ENCODE measurements at regions not wholly inside any gene's neighbourhood (a gene's known extent, or its start where the extent isn't known, plus 50 kb on each side); places are given as distances from the start of the nearest gene placed in this dataset.

DNA sequence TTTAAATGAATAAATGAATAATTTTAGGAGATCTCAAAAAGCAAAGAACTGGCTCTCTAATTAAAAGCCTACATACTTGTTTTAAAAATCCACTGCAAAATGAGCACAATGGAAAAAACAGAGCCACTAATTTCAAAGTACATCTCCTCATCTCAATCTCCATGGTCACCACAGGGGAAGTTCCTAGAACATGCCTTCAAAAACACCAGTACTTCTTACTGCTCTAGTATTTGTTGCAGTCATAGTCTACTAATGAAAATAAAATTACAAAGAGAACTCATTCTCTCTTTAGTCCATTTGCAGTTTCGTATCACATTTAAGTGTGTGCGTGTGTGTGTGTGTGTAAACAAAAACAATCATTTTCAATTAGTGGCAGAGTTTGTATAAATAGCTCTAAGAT lies 54.0 kb downstream of the PIK3C2A start:
- Histone ChIP-seq H3K27ac (ENCODE audit: low read depth, low read length) (no peak overlapping the region), H3K9ac (ENCODE audit: low read length) (no peak overlapping the region), H3K4me1 (ENCODE audit: insufficient read depth, low read length) (no peaks in the 10 kb centered on the region), H3K4me3 (ENCODE audit: insufficient read depth, low read depth, low read length) (no peak overlapping the region), H3K36me3 (ENCODE audit: insufficient read depth, low read length) (no peaks in the 10 kb centered on the region), H3K79me2 (ENCODE audit: insufficient read depth, low read length) (peaks cover 17% of the 10 kb centered on the region), H2AFZ (ENCODE audit: low read depth, low read length) (no peak overlapping the region), H3K9me3 (ENCODE audit: insufficient read depth, low read depth, low read length) (no peaks in the 10 kb centered on the region), H3K4me2 (ENCODE audit: low read length) (no peak overlapping the region), H4K20me1 (ENCODE audit: insufficient read depth, low read length) (peaks cover 15% of the 10 kb centered on the region), H3K27me3 (ENCODE audit: insufficient read depth, low read length) (no peaks in the 10 kb centered on the region)
- H3K27me3 Mint-ChIP-seq (ENCODE audit: low read depth, unreplicated experiment) = no peaks in the 10 kb centered on the region
- H3K36me3 Mint-ChIP-seq (ENCODE audit: low read depth, unreplicated experiment) = peaks cover 2% of the 10 kb centered on the region
- H3K4me1 Mint-ChIP-seq (ENCODE audit: low read depth, unreplicated experiment) = peaks cover 10% of the 10 kb centered on the region
- H3K9me3 Mint-ChIP-seq (ENCODE audit: unreplicated experiment) = no peaks in the 10 kb centered on the region
- H3K27ac Mint-ChIP-seq (ENCODE audit: unreplicated experiment) = no peak overlapping the region
- FAIRE-seq (no peak), DNase-seq (ENCODE audit: low read depth) (no peak)
- TF ChIP-seq CTCF (IDR thresholded peaks at IDR 0.05; ENCODE audit: insufficient read depth, low read depth, low read length) = no peak
- TF ChIP-seq EZH2 (IDR thresholded peaks at IDR 0.05; ENCODE audit: insufficient read depth, low read length) = no peak
- no peak overlapping the region for H3K4me3 Mint-ChIP-seq (ENCODE audit: unreplicated experiment)

DNA sequence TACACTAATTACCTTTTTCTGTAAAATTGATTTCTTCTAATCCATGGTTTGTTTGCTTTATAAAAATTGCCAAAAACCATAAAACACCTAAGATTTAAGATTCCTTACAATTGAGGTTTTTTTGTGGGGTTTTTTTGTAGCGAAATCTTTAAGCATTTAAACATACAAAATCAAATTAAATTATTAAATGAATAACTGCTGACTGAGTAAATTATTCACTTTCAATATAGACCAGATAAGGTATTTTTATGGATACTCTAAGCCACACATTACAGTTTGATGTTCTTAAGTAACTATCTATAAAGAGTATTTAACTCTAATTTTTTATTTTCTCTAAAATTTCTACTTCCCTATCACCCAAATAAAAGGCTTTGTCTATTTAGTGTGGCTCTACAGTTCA lies 55.5 kb downstream of the PIK3C2A start:
- DNase-seq (ENCODE audit: low read depth) (no peak), FAIRE-seq (no peak)
- H4K20me1 ChIP-seq (ENCODE audit: insufficient read depth, low read length) = peaks cover 15% of the 10 kb centered on the region
- peaks cover 12% of the 10 kb centered on the region for H3K79me2 ChIP-seq (ENCODE audit: insufficient read depth, low read length)
- Mint-ChIP-seq H3K4me3 (ENCODE audit: unreplicated experiment) (no peak overlapping the region), H3K27me3 (ENCODE audit: low read depth, unreplicated experiment) (no peaks in the 10 kb centered on the region), H3K27ac (ENCODE audit: unreplicated experiment) (no peak overlapping the region), H3K9me3 (ENCODE audit: unreplicated experiment) (no peaks in the 10 kb centered on the region), H3K36me3 (ENCODE audit: low read depth, unreplicated experiment) (peaks cover 2% of the 10 kb centered on the region), H3K4me1 (ENCODE audit: low read depth, unreplicated experiment) (peaks cover 10% of the 10 kb centered on the region)
- TF ChIP-seq CTCF (IDR thresholded peaks at IDR 0.05; ENCODE audit: insufficient read depth, low read depth, low read length) (no peak), EZH2 (IDR thresholded peaks at IDR 0.05; ENCODE audit: insufficient read depth, low read length) (no peak)
- H3K9me3 ChIP-seq (ENCODE audit: insufficient read depth, low read depth, low read length) = no peaks in the 10 kb centered on the region
- no peaks in the 10 kb centered on the region for H3K27me3 ChIP-seq (ENCODE audit: insufficient read depth, low read length)
- no peak overlapping the region for H2AFZ ChIP-seq (ENCODE audit: low read depth, low read length)
- no peaks in the 10 kb centered on the region for H3K4me1 ChIP-seq (ENCODE audit: insufficient read depth, low read length)
- no peak overlapping the region for H3K4me2 ChIP-seq (ENCODE audit: low read length)
- peaks cover 3% of the 10 kb centered on the region for H3K36me3 ChIP-seq (ENCODE audit: insufficient read depth, low read length)
- no peak overlapping the region for H3K27ac ChIP-seq (ENCODE audit: low read depth, low read length)
- H3K9ac ChIP-seq (ENCODE audit: low read length) = no peak overlapping the region
- H3K4me3 ChIP-seq (ENCODE audit: insufficient read depth, low read depth, low read length) = no peak overlapping the region

GRCh38 chr11:17150521-17150920 lies 57.3 kb downstream of the PIK3C2A start:
- Histone ChIP-seq H3K9ac (ENCODE audit: low read length) (no peak overlapping the region), H3K4me3 (ENCODE audit: insufficient read depth, low read depth, low read length) (no peak overlapping the region), H2AFZ (ENCODE audit: low read depth, low read length) (no peak overlapping the region), H4K20me1 (ENCODE audit: insufficient read depth, low read length) (peaks cover 9% of the 10 kb centered on the region), H3K79me2 (ENCODE audit: insufficient read depth, low read length) (no peaks in the 10 kb centered on the region), H3K27ac (ENCODE audit: low read depth, low read length) (no peak overlapping the region), H3K36me3 (ENCODE audit: insufficient read depth, low read length) (peaks cover 6% of the 10 kb centered on the region), H3K4me2 (ENCODE audit: low read length) (no peak overlapping the region), H3K9me3 (ENCODE audit: insufficient read depth, low read depth, low read length) (no peaks in the 10 kb centered on the region), H3K4me1 (ENCODE audit: insufficient read depth, low read length) (no peaks in the 10 kb centered on the region), H3K27me3 (ENCODE audit: insufficient read depth, low read length) (no peaks in the 10 kb centered on the region)
- DNase-seq (ENCODE audit: low read depth) = no peak
- no peaks in the 10 kb centered on the region for H3K27me3 Mint-ChIP-seq (ENCODE audit: low read depth, unreplicated experiment)
- no peak overlapping the region for H3K27ac Mint-ChIP-seq (ENCODE audit: unreplicated experiment)
- H3K4me1 Mint-ChIP-seq (ENCODE audit: low read depth, unreplicated experiment) = peaks cover 10% of the 10 kb centered on the region
- peaks cover 2% of the 10 kb centered on the region for H3K36me3 Mint-ChIP-seq (ENCODE audit: low read depth, unreplicated experiment)
- no peaks in the 10 kb centered on the region for H3K9me3 Mint-ChIP-seq (ENCODE audit: unreplicated experiment)
- no peak for TF ChIP-seq EZH2 (IDR thresholded peaks at IDR 0.05; ENCODE audit: insufficient read depth, low read length)
- no peak for TF ChIP-seq CTCF (IDR thresholded peaks at IDR 0.05; ENCODE audit: insufficient read depth, low read depth, low read length)
- H3K4me3 Mint-ChIP-seq (ENCODE audit: unreplicated experiment) = no peak overlapping the region
- no peak for FAIRE-seq

Data from astrocyte (in vitro differentiated cells and primary cell).